Right lobe of liver (tissue), 4 donors: ENCODE measurements at regions not wholly inside any gene's neighbourhood (a gene's known extent, or its start where the extent isn't known, plus 50 kb on each side); places are given as distances from the start of the nearest gene placed in this dataset.

Experiments
- CTCF ChIP-seq, 4 donors: fragments of 200-600 bp in 3 of 4; fragments of 450-650 bp in 1 of 4; IDR thresholded peaks; one replicate each; pipeline versions ENCODE4 v1.5.1 to v1.8.0; 2016 to 2022; ENCODE audit warnings: antibody characterized with exemption in 4 of 4, mild to moderate bottlenecking in 2 of 4
- POLR2A ChIP-seq: fragments of 450-650 bp; IDR thresholded peaks from one replicate; pipeline ENCODE4 v1.6.1; 2017; ENCODE audit warnings: antibody characterized with exemption, mild to moderate bottlenecking
- donor health status: DM: no; HTN: no; CAD: no.
- donor health status: DM: no; HTN: no; CAD: no.
- donor health status: DM: no; HTN: yes; CAD: no.

GRCh38 chr9:81759680-81760215 is 70.4 kb upstream of the TLE1 start:
- TF ChIP-seq POLR2A (no peak), CTCF (IDR thresholded peaks at IDR 0.05) (no peak)
